ENCODE measurements at regions not wholly inside any gene's neighbourhood (a gene's known extent, or its start where the extent isn't known, plus 50 kb on each side); places are given as distances from the start of the nearest gene placed in this dataset.

DNA sequence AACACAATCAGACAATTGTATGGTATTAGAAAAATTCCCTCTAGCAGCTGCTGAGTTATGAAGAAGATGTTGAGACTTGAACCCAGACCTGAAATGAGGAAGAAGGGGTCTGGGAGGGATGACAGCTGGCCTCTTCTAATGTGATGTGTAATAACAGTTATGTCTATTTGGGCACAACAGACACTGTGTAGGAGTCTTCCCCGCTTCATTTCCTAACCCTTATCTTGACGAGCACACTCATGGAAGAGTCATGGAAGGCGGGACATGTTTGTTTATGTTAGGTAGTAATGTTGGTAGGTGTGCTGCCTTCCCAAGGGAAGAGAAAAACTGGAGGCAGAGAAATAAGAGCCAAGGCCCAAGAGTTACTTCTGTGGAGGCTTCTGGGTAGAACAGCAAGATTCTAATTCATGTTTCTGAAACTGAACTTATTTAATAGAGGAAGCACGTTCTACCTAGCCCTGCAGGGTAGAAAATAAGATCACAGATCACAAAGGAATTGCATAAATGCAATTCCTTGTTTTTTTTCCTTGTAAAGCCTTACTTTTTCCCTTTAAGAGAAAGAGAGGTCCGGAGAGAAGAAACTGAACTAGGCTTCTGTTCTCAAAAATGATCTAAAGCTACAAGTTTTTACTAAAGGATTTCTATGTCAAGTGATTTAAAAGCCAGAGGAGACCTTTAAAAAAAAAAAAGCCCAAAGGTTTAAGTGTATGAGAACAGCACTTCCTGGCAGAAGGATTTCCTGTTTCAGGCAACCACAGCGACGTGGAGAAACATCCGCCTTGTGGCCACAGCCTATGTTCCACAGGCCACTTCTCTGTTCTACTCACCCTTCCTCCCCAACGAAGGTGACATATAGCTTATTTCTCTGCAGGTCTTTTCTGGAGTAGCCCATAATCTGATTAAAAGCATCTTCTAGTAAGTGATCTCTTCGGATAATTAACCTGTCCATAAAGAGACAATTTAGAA lies 68.5 kb upstream of the STK17B start:
- no peak for TF ChIP-seq POLR2A (IDR thresholded peaks at IDR 0.05)
- TF ChIP-seq, protein P1, sequence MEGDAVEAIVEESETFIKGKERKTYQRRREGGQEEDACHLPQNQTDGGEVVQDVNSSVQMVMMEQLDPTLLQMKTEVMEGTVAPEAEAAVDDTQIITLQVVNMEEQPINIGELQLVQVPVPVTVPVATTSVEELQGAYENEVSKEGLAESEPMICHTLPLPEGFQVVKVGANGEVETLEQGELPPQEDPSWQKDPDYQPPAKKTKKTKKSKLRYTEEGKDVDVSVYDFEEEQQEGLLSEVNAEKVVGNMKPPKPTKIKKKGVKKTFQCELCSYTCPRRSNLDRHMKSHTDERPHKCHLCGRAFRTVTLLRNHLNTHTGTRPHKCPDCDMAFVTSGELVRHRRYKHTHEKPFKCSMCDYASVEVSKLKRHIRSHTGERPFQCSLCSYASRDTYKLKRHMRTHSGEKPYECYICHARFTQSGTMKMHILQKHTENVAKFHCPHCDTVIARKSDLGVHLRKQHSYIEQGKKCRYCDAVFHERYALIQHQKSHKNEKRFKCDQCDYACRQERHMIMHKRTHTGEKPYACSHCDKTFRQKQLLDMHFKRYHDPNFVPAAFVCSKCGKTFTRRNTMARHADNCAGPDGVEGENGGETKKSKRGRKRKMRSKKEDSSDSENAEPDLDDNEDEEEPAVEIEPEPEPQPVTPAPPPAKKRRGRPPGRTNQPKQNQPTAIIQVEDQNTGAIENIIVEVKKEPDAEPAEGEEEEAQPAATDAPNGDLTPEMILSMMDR (IDR thresholded peaks at IDR 0.05), result no peak

Measured in thyroid gland (tissue), 4 donors.